ENCODE measurements at regions not wholly inside any gene's neighbourhood (a gene's known extent, or its start where the extent isn't known, plus 50 kb on each side); places are given as distances from the start of the nearest gene placed in this dataset.

- Mint-ChIP-seq H3K9me3 (peaks cover 23% of the 10 kb centered on the region), H3K36me3 (no peaks in the 10 kb centered on the region), H3K4me1 (no peaks in the 10 kb centered on the region), H3K27me3 (no peaks in the 10 kb centered on the region), H3K27ac (no peak overlapping the region), H3K4me3 (no peak overlapping the region)
- no peak for ATAC-seq
Observed at GRCh38 chr7:57375783-57376182, 74.2 kb upstream of the ZNF716 start.

- Mint-ChIP-seq H3K9me3 (peaks cover 14% of the 10 kb centered on the region), H3K4me1 (no peaks in the 10 kb centered on the region), H3K27me3 (no peaks in the 10 kb centered on the region), H3K4me3 (no peak overlapping the region), H3K27ac (no peak overlapping the region), H3K36me3 (no peaks in the 10 kb centered on the region)
- no peak for ATAC-seq
Observed at GRCh38 chr7:57381581-57381980, 68.4 kb upstream of the ZNF716 start.

DNA sequence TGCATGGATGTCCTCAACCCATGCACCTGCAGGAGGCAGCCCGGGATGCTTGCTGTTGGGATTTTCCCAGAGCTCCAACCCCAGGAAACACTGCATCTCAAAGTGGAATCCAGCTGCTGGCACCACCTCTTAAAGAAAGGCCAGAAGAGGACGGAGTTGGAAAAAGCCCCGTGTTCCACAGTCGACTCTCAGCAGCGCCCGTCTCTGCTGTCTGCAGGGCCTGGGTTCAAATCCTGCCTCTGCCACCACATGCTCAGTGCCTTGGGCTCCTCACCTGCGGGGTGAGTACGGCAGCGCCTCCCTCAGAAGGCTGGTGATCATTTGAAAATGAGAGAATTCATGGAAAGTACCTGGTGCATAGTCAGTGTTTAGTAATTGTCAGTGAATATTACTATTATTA is 65.6 kb upstream of the ZNF716 start:
- Mint-ChIP-seq H3K9me3 (peaks cover 20% of the 10 kb centered on the region), H3K27ac (no peak overlapping the region), H3K4me1 (no peaks in the 10 kb centered on the region), H3K4me3 (no peak overlapping the region), H3K36me3 (no peaks in the 10 kb centered on the region), H3K27me3 (no peaks in the 10 kb centered on the region)
- ATAC-seq = no peak

DNA sequence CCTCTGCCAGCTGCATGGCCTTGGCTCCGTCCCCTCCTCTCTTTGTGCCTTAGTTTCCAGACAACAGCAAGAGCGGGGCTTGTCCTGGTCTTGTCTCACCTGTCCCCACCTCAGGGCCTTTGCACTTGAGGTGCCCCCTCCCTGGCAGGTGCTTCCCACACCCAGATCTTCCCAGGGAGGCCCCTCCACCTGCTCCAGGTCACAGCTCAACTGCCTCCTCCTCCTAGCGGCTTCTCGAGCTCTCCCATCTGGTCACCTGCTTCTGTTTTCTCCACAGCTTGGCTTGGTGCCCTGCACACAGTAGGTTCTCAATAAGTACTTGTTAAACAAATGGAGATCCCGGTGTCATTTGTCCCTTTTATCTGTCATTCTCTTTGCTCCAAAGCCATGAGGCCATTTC is 64.3 kb upstream of the ZNF716 start:
- H3K36me3 Mint-ChIP-seq = no peaks in the 10 kb centered on the region
- peaks cover 24% of the 10 kb centered on the region for H3K9me3 Mint-ChIP-seq
- ATAC-seq = no peak
- no peaks in the 10 kb centered on the region for H3K27me3 Mint-ChIP-seq
- H3K4me3 Mint-ChIP-seq = no peak overlapping the region
- no peaks in the 10 kb centered on the region for H3K4me1 Mint-ChIP-seq
- H3K27ac Mint-ChIP-seq = no peak overlapping the region

- no peaks in the 10 kb centered on the region for H3K4me1 Mint-ChIP-seq
- H3K9me3 Mint-ChIP-seq = peaks cover 21% of the 10 kb centered on the region
- no peak for ATAC-seq
- no peaks in the 10 kb centered on the region for H3K36me3 Mint-ChIP-seq
- H3K27me3 Mint-ChIP-seq = no peaks in the 10 kb centered on the region
- H3K4me3 Mint-ChIP-seq = no peak overlapping the region
- no peak overlapping the region for H3K27ac Mint-ChIP-seq
Observed at GRCh38 chr7:57388761-57389160, 61.2 kb upstream of the ZNF716 start.

GRCh38 chr7:57398548-57398947 is 51.4 kb upstream of the ZNF716 start:
- Mint-ChIP-seq H3K27ac (no peak overlapping the region), H3K36me3 (no peaks in the 10 kb centered on the region), H3K4me1 (no peaks in the 10 kb centered on the region), H3K9me3 (peaks cover 8% of the 10 kb centered on the region), H3K4me3 (no peak overlapping the region), H3K27me3 (no peaks in the 10 kb centered on the region)
- ATAC-seq = no peak

GRCh38 chr7:57399251-57399940 is 50.6 kb upstream of the ZNF716 start:
- no peak overlapping the region for H3K4me3 Mint-ChIP-seq
- no peak for ATAC-seq
- no peaks in the 10 kb centered on the region for H3K36me3 Mint-ChIP-seq
- H3K4me1 Mint-ChIP-seq = no peaks in the 10 kb centered on the region
- peaks cover 16% of the 10 kb centered on the region for H3K9me3 Mint-ChIP-seq
- H3K27me3 Mint-ChIP-seq = no peaks in the 10 kb centered on the region
- no peak overlapping the region for H3K27ac Mint-ChIP-seq

DNA sequence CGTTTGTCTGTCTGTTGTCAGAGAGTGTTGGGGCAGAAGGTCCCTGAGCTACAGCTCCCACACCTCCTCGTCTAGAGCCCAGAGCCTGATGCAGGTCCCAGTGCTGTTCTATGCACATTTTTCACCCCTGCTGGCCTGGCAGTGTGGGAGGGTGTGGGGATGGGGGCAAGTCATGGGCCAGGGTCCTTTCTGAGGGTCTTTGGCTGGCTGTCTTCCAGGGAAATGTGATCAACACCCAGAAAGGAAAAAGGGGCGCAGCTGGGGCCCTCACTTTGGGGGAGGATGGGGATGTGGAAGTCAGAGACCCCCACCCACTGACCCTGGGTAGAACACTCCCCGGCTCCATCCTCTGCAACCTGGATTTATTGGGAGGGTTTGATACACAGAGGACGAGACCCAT is 50.0 kb upstream of the ZNF716 start:
- H3K27me3 Mint-ChIP-seq = no peaks in the 10 kb centered on the region
- no peak for ATAC-seq
- no peaks in the 10 kb centered on the region for H3K36me3 Mint-ChIP-seq
- H3K4me3 Mint-ChIP-seq = no peak overlapping the region
- H3K27ac Mint-ChIP-seq = no peak overlapping the region
- H3K9me3 Mint-ChIP-seq = peaks cover 12% of the 10 kb centered on the region
- no peaks in the 10 kb centered on the region for H3K4me1 Mint-ChIP-seq
